DMS 273 treated with DMSO at 0.1 percent for 48 hours (cell line): ENCODE measurements at regions not wholly inside any gene's neighbourhood (a gene's known extent, or its start where the extent isn't known, plus 50 kb on each side); places are given as distances from the start of the nearest gene placed in this dataset.

Experiments used
- DNase-seq: peaks from one replicate; lab custom pipeline; 2025; lab: John Stamatoyannopoulos, UW

GRCh38 chr22:27223317-27224177 lies 566.2 kb downstream of the MIAT start:
- no peak for DNase-seq

DNA sequence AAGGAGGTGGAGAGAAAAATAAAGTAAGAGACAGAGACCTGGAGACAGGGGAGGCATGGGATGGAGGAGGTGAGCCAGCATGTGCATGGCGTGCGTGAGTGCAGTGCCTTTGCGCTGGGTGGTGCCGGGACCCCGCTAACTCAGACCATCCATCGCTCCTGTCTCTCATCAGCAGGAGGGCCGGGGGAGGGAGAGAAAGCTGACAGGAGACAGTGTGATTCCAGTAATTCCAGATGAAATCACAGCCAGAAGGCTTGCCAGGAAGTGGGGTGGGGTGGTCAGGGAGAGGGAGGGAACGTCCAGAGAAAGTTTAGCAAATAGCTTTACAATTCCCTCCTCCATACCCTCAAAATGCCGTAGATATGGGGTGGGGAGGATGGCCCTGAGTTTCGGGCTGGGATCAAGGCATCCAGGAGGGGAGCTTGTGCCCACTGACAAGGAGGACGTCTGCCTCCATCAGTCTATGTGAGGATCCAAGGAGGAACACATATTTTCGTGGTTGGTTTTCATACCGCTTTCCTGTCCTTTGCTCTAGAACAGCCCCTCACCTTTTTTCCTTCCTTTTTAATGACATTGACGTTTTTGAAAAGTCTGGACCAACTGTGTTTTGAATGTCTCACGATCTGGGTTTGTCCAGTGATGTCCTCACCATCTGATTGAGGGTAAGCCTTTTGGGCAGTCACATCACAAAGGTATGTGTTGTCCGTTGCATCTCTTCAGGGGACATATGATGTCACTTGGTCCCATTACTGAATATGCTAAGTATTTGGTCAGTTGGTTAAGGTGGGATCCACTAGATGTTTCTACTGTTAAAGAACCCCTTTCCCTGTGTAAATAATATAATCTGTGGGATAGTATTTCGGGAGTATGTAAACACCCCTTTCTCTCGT lies 567.3 kb downstream of the MIAT start:
- no peak for DNase-seq

- DNase-seq = no peak
Measured at GRCh38 chr22:27226666-27227065, 569.3 kb downstream of the MIAT start.

GRCh38 chr22:27228771-27229170 lies 571.4 kb downstream of the MIAT start:
- no peak for DNase-seq

DNA sequence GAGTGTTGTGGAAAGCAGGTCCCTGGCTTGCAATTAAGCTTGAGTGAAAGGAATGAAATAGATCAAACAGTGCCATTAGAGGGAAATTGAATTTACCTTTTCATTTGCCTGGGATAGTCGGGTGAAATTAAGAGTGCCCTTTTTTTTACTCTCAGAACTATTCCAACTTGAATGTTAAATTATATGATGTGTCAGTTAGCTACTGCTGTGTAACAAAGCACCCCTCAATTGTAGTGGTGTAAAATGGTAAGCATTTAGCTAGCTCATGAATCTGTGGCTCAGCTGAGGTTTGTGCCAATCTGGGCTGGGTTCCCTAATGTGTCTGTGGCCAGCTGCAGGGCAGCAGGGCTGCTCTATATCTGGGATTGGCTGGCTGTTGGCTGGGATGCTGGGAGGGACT lies 571.4 kb downstream of the MN1 start:
- DNase-seq = no peak

- no peak for DNase-seq
Measured at GRCh38 chr22:27231266-27231665, 570.3 kb downstream of the MN1 start.

- no peak for DNase-seq
Measured at GRCh38 chr22:27232077-27232476, 569.5 kb downstream of the MN1 start.

DNA sequence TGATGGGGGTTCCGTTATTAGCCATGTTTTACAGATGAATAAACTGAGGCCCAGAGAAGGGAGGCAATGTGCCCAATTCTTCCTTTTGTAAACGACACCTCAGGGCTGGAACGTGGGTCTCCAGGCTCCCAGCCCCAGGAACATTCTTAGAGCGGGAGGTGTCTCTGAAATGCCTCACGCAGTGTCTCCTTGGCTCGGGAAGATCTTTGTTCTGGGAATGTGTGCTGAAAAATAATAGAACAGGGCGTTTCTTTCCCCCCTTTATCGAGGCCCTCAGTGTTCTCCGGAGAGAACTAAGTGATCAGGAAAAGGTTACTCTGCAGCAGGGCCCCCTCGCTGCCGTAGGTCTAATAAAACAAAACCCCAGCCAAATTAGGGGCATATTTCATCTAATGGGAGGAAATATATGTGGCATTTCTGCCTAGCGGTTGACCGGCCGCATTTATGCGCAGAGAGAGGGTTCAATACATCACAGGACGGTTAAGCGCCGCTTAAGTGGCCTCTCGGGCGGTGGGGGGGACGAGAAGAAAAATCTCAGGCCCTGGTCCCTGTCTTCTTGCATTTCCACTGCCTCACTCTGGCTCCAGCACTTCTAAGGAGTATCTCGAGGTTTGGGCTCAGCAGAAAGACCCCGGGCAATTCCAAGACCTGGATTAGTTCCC lies 564.3 kb downstream of the MN1 start:
- no peak for DNase-seq

GRCh38 chr22:27238935-27239510 lies 562.5 kb downstream of the MN1 start:
- DNase-seq = peak; percentile 70

DNA sequence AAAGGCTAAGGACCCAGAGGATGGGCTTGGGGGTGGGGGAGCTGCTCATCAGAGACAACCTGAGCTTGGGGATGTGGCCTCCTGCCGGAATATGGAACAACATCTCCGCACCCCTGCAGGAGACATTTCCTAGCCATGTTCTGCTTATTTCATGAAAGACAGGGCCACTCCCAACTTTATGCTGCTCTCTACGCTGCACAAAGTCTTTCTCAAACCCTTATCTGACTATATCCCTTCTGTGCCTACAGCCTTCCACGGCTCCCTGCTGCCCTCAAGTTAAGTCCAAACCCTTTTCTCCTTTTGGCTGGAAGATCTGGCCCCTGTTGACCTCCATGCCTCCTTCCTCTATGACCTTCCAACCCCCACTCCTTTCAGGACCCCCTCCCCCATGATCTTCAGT lies 562.0 kb downstream of the MN1 start:
- no peak for DNase-seq

DNA sequence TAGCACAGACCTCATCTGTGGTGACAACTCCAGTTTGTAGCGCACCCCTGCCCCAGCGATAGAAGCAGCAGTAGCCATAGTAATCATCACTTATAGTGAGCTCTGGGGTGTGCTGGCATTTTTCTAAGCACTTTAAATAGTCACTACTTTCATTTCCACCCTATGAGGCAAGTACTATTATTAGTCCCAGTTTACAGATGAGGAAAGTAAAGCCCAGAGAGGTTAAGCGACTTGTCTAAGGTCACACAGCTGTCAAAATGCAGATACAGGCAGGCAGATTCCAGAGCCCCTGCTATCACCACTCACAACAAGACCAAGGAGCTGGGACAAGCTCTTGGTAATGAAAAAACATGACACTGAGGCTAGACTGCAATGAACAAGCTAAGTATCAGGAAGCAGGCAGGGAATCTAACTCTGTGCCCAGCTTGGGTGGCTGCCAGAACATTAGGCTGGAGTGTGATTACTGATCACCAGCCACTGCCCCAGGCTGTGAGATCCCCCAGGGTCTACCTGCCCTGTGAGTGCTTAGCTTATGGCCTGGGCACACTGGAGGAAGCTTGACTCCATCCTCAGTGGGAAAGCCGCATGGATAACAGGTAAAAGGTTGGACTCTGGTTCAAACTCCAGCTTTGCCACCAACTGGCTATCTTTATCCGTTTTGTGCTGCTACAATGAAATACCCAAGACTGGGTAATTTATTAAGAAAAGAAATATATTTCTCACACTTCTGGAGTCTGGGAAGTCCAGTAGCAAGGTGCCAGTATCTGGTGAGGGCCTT lies 561.1 kb downstream of the MN1 start:
- no peak for DNase-seq

DNA sequence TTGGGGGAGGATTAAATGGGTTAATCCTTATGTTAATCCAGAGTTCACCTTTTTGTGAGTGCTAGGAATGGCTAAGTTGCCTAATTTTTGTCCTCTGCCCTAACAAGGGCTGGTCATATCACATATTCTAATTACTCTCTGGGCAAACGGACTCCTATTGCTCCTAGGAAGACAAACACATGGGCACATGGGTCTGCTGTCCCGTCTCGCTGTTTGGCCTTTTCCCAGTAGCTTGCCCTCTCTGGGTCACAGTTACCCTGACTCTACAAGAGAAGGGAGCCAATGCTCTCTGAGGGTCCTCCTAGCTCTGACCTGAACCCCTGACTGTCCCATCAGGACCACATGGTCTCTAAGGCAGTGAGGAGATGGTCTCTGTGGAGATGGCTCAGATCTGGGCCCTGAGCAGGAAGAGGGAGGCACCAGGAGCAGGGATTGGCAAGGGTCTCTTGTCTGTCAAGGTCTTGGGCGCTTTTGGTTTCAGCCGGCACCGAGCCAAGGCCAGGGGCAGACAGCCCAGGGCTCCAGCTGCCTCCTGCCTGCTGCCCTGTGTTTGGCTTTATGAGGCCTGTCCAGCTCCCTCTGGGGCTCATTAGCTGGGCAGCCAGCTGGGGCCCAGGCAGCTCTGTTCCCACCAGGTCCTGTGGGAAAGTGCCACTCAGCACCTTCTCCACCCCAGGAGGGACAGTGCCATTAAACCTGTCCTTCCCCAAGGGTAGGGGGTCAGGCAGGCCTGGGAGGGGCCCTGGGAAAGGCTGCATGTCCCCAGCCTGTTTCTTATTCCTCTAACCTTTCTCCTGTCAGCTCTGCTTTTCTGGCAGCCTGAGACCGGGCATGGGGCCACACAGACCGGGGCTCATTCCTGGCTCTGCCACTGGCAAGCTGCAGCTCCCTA lies 559.9 kb downstream of the MN1 start:
- peak; percentile 77 for DNase-seq

GRCh38 chr22:27242474-27242873 lies 559.1 kb downstream of the MN1 start:
- DNase-seq = no peak

- DNase-seq = no peak
Measured at GRCh38 chr22:27242917-27243589, 558.5 kb downstream of the MN1 start.

- DNase-seq = no peak
Measured at GRCh38 chr22:27244328-27244727, 557.2 kb downstream of the MN1 start.

DNA sequence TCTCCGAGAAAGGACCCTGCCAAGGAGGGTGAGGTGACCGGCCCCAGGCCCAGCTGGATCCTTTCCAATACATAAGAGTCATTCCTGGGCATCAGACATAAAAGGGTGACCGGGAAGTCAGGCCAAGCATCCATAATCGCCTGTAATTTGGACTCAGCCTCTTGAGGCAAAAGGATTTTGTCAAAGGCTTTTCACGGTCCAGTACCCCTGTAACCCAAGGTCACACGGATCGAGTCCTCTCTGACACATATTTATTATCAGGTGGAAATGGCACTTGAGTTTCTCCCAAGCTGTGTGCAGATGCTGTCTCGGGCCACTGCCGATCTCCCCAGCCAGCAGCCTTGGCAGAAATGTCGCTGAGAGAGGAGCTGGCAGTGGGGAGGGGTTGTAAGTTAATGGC lies 556.5 kb downstream of the MN1 start:
- no peak for DNase-seq

GRCh38 chr22:27246558-27246957 lies 555.0 kb downstream of the MN1 start:
- no peak for DNase-seq

DNA sequence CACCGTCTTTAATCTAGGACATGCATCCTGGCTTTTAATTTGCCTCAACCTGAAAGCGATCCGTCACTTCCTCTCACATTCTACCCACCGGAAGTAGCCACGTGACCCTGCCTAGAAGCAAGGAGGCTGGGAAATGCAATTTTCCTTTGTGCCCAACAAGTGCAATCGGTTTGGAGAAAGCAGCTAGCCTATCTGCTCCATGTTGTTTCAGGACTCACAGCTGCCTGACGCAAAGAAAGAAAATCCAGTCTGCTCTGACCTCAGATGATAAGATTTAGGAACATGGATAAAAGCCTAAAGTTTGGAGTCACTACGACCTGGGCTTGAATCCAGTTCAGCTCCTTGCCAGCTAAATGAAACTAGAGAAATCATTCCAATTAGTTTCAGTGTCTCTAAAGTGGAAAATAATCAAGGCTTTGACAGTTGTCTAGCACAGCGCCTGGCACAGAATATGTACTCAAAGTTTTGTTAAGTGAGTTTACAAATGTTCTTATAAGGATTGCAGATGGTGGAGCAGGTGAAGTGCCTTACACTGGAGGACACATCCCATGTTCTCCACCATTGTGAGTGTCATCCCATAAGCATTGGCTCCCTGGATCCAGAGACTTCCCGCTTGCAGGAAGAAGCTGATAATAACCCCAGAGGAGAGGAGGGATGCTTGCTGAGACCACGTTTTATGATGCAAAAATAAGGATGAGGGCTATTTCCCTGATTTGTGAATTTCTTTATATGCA lies 553.7 kb downstream of the MN1 start:
- no peak for DNase-seq

GRCh38 chr22:27250418-27250817 lies 551.1 kb downstream of the MN1 start:
- DNase-seq = no peak
